Nephron (organoid): ENCODE measurements at regions not wholly inside any gene's neighbourhood (a gene's known extent, or its start where the extent isn't known, plus 50 kb on each side); places are given as distances from the start of the nearest gene placed in this dataset.

Experiments used
- H3K27ac Mint-ChIP-seq, 3 experiments: 2 replicates each; pipeline ENCODE4 v1.8.0; 2020; ENCODE audit warnings: mixed read lengths in 3 of 3, mild to moderate bottlenecking in 2 of 3, moderate library complexity in 1 of 3
- H3K27me3 Mint-ChIP-seq: 2 replicates; pipeline ENCODE4 v1.8.0; 2021; ENCODE audit warnings: low read depth, mild to moderate bottlenecking, moderate library complexity, mixed read lengths
- H3K36me3 Mint-ChIP-seq: 2 replicates; pipeline ENCODE4 v1.8.0; 2020; ENCODE audit warnings: low read depth, mixed read lengths
- H3K4me1 Mint-ChIP-seq: 2 replicates; pipeline ENCODE4 v1.8.0; 2020; ENCODE audit warnings: mixed read lengths
- H3K4me3 Mint-ChIP-seq, 3 experiments: 2 replicates each; pipeline ENCODE4 v1.8.0; 2020; ENCODE audit warnings: mild to moderate bottlenecking in 3 of 3, mixed read lengths in 3 of 3, moderate library complexity in 2 of 3
- H3K9me3 Mint-ChIP-seq: 2 replicates; pipeline ENCODE4 v1.8.0; 2020; ENCODE audit warnings: mixed read lengths
- CTCF ChIP-seq, 3 experiments: fragments of 200-600 bp; sonication (generic); IDR thresholded peaks; one replicate each; pipeline ENCODE4 v1.5.0; 2021; ENCODE audit warnings: antibody characterized with exemption in 3 of 3; ENCODE audit not compliant: unreplicated experiment in 3 of 3

- no peak for TF ChIP-seq CTCF (IDR thresholded peaks at IDR 0.05; ENCODE audit: unreplicated experiment in 3 of 3)
- no peaks in the 10 kb centered on the region for H3K9me3 Mint-ChIP-seq
- peaks cover 3% of the 10 kb centered on the region for H3K27me3 Mint-ChIP-seq
- peaks cover 79% of the 10 kb centered on the region for H3K4me1 Mint-ChIP-seq
- no peak overlapping the region for H3K4me3 Mint-ChIP-seq
- H3K27ac Mint-ChIP-seq = peak overlapping the region; percentile 26 to 83 (median 36)
- no peaks in the 10 kb centered on the region for H3K36me3 Mint-ChIP-seq
These were observed 143.5 kb upstream of the TPM1 start for GRCh38 chr15:62899090-62899493.

GRCh38 chr15:62900071-62900802 is 142.3 kb upstream of the TPM1 start:
- no peaks in the 10 kb centered on the region for H3K36me3 Mint-ChIP-seq
- H3K4me1 Mint-ChIP-seq = peaks cover 72% of the 10 kb centered on the region
- TF ChIP-seq CTCF (IDR thresholded peaks at IDR 0.05; ENCODE audit: unreplicated experiment in 3 of 3) = no peak
- H3K27me3 Mint-ChIP-seq = peaks cover 3% of the 10 kb centered on the region
- H3K4me3 Mint-ChIP-seq = no peak overlapping the region
- H3K9me3 Mint-ChIP-seq = no peaks in the 10 kb centered on the region
- peak overlapping the region in 2 of 3 experiments; percentile 42 to 62 for H3K27ac Mint-ChIP-seq

GRCh38 chr15:62901087-62901486 is 141.5 kb upstream of the TPM1 start:
- Mint-ChIP-seq H3K36me3 (no peaks in the 10 kb centered on the region), H3K27ac (peak overlapping the region in 2 of 3 experiments; percentile 38 to 51), H3K27me3 (peaks cover 3% of the 10 kb centered on the region), H3K9me3 (no peaks in the 10 kb centered on the region), H3K4me3 (no peak overlapping the region), H3K4me1 (peaks cover 63% of the 10 kb centered on the region)
- no peak for TF ChIP-seq CTCF (IDR thresholded peaks at IDR 0.05; ENCODE audit: unreplicated experiment in 3 of 3)

GRCh38 chr15:62901909-62902546 is 140.5 kb upstream of the TPM1 start:
- Mint-ChIP-seq H3K4me1 (peaks cover 54% of the 10 kb centered on the region), H3K36me3 (no peaks in the 10 kb centered on the region), H3K4me3 (no peak overlapping the region), H3K27me3 (peaks cover 3% of the 10 kb centered on the region), H3K9me3 (no peaks in the 10 kb centered on the region), H3K27ac (peak overlapping the region; percentile 18 to 51 (median 21))
- TF ChIP-seq CTCF (IDR thresholded peaks at IDR 0.05; ENCODE audit: unreplicated experiment in 3 of 3) = no peak

GRCh38 chr15:62902821-62903220 is 139.7 kb upstream of the TPM1 start:
- Mint-ChIP-seq H3K27me3 (peaks cover 3% of the 10 kb centered on the region), H3K9me3 (no peaks in the 10 kb centered on the region), H3K4me1 (peaks cover 48% of the 10 kb centered on the region), H3K4me3 (no peak overlapping the region), H3K27ac (no peak overlapping the region), H3K36me3 (no peaks in the 10 kb centered on the region)
- no peak for TF ChIP-seq CTCF (IDR thresholded peaks at IDR 0.05; ENCODE audit: unreplicated experiment in 3 of 3)
